PC-9 (cell line): ENCODE measurements at regions not wholly inside any gene's neighbourhood (a gene's known extent, or its start where the extent isn't known, plus 50 kb on each side); places are given as distances from the start of the nearest gene placed in this dataset.

Experiments used
- CTCF ChIP-seq: fragments of 200-600 bp; sonication (generic); conservative IDR thresholded peaks from 2 replicates; pipeline ENCODE4 v1.6.1; 2017; ENCODE audit warnings: mixed run types, antibody characterized with exemption, mild to moderate bottlenecking, moderate library complexity
- EZH2 ChIP-seq: fragments of 200-600 bp; sonication (generic); IDR thresholded peaks from 2 replicates; pipeline ENCODE4 v1.8.0; 2017; ENCODE audit warnings: antibody characterized with exemption, low read depth

DNA sequence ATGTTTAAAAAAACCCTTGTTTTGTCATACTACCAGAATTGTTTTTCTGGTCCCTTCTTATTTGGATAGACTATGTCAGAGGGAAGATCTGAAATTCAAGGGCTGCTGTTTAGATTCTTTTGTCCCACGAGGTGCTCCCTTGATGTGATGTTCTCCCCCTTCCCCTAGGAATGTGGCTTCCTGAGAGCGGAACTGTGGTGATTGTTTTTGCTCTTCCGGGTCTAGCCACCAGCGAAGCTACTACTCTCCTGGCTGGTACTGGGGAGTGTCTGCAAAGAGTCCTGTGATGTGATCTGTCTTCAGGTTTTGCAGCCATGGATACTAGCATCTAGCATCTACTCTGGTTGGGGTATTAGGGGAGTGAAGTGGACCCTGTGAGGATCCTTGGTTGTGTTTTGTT, 271.1 kb downstream of the DCAF12L2 start:
- TF ChIP-seq CTCF (no peak), EZH2 (no peak)
